ENCODE measurements at regions not wholly inside any gene's neighbourhood (a gene's known extent, or its start where the extent isn't known, plus 50 kb on each side); places are given as distances from the start of the nearest gene placed in this dataset.

DNA sequence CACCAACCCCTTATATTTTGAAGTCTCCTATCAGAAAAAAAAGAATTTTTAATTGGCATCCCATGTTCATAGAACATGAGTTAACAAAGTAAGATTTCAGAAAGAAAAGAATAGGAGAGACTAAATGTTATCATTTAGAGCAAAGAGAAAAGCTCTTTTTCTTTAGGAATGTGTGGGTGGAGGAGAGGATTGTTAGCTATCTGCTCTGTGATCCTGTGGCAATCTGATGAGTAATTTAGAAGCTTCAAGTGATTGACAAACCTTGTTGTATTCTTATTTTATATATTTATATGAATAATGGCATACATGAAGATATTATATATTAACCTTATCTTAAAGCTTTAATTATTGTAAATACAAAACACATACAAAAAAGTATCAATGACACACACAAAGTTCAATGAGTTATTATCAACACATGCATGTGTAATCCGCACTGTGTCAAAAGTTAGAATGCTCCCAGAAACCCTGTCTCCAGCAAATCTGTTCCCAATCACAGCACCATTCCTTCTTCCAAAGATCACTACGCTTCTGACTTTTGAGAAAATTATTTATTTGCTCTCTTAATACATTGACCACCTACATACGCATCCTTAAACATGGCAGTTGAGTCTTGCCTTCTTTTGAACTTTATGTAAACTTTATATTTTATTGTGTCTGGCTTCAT is 907.4 kb downstream of the MCTP2 start:
- no peaks in the 10 kb centered on the region for H3K36me3 ChIP-seq (ENCODE audit: control insufficient read depth in 2 of 2, extremely low read depth in 1 of 2, insufficient read depth in 2 of 2, low read length in 2 of 2)
- H3K9me1 ChIP-seq (ENCODE audit: control insufficient read depth, extremely low read depth, insufficient read depth, low read length) = no peaks in the 10 kb centered on the region
- no peaks in the 10 kb centered on the region for H3K9me3 ChIP-seq (ENCODE audit: control insufficient read depth, low read depth, low read length)
- FAIRE-seq (no peak), DNase-seq (ENCODE audit: low read depth, low spot score) (no peak)
- no peak overlapping the region for H3K4me3 ChIP-seq (ENCODE audit: control insufficient read depth in 2 of 3, extremely low read depth in 1 of 3, insufficient read depth in 2 of 3, low read depth in 1 of 3, low read length in 3 of 3)
- TF ChIP-seq EZH2 (IDR thresholded peaks at IDR 0.05; ENCODE audit: low read length) = no peak
- TF ChIP-seq, protein P1, sequence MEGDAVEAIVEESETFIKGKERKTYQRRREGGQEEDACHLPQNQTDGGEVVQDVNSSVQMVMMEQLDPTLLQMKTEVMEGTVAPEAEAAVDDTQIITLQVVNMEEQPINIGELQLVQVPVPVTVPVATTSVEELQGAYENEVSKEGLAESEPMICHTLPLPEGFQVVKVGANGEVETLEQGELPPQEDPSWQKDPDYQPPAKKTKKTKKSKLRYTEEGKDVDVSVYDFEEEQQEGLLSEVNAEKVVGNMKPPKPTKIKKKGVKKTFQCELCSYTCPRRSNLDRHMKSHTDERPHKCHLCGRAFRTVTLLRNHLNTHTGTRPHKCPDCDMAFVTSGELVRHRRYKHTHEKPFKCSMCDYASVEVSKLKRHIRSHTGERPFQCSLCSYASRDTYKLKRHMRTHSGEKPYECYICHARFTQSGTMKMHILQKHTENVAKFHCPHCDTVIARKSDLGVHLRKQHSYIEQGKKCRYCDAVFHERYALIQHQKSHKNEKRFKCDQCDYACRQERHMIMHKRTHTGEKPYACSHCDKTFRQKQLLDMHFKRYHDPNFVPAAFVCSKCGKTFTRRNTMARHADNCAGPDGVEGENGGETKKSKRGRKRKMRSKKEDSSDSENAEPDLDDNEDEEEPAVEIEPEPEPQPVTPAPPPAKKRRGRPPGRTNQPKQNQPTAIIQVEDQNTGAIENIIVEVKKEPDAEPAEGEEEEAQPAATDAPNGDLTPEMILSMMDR (optimal IDR thresholded peaks at IDR 0.05 in 1 of 3, IDR thresholded peaks at IDR 0.05 in 1 of 3, conservative IDR thresholded peaks at IDR 0.05 in 1 of 3; ENCODE audit: extremely low read depth in 1 of 3, insufficient read depth in 2 of 3, low read length in 3 of 3) = no peak
- no peak overlapping the region for H3K9ac ChIP-seq (ENCODE audit: control insufficient read depth, extremely low read depth, insufficient read depth, low read length)
- no peaks in the 10 kb centered on the region for H3K79me2 ChIP-seq (ENCODE audit: control insufficient read depth, insufficient read depth, low read length)
- no peak overlapping the region for H3K4me2 ChIP-seq (ENCODE audit: control insufficient read depth, extremely low read depth, insufficient read depth, low read depth, low read length)
- H3K27ac ChIP-seq (ENCODE audit: control insufficient read depth, insufficient read depth, low read length) = no peak overlapping the region
- dilution Hi-C loops (cut with MboI; ENCODE audit: extremely low pct_ligation_motif_present, low sequenced_read_pairs) = no loop called here
- H3K4me1 ChIP-seq (ENCODE audit: control insufficient read depth, extremely low read depth, insufficient read depth, low read length) = no peaks in the 10 kb centered on the region
- H2AFZ ChIP-seq (ENCODE audit: control insufficient read depth, low read length) = no peak overlapping the region
- H3K27me3 ChIP-seq (ENCODE audit: control insufficient read depth, extremely low read depth, insufficient read depth, low read length) = no peaks in the 10 kb centered on the region
- H4K20me1 ChIP-seq (ENCODE audit: control insufficient read depth, extremely low read depth, insufficient read depth, low read length) = no peaks in the 10 kb centered on the region

DNA sequence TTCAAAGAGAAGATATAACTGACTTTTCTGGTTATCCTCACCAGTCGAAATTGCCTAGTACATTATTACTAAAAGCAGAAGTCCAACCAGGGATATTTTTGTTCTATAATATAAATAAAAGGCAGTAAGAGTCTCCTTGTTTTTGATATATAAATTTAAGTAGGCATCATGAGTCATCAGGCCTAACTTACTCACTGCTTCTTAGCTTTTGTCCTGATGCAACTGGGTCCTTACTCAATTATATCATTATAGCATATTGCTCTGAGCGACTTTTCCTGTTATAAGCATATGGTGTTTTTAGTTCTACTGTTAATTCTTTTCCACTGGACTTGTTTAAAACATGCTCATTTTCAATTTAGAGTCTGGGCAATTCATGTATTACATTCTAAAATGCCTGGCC is 910.1 kb downstream of the MCTP2 start:
- dilution Hi-C loops (cut with MboI; ENCODE audit: extremely low pct_ligation_motif_present, low sequenced_read_pairs) = no loop called here
- DNase-seq (ENCODE audit: low read depth, low spot score) (no peak), FAIRE-seq (no peak)
- Histone ChIP-seq H4K20me1 (ENCODE audit: control insufficient read depth, extremely low read depth, insufficient read depth, low read length) (no peaks in the 10 kb centered on the region), H3K9me1 (ENCODE audit: control insufficient read depth, extremely low read depth, insufficient read depth, low read length) (no peaks in the 10 kb centered on the region), H2AFZ (ENCODE audit: control insufficient read depth, low read length) (no peak overlapping the region), H3K36me3 (ENCODE audit: control insufficient read depth in 2 of 2, extremely low read depth in 1 of 2, insufficient read depth in 2 of 2, low read length in 2 of 2) (no peaks in the 10 kb centered on the region), H3K9ac (ENCODE audit: control insufficient read depth, extremely low read depth, insufficient read depth, low read length) (no peak overlapping the region), H3K4me2 (ENCODE audit: control insufficient read depth, extremely low read depth, insufficient read depth, low read depth, low read length) (no peak overlapping the region), H3K27me3 (ENCODE audit: control insufficient read depth, extremely low read depth, insufficient read depth, low read length) (no peaks in the 10 kb centered on the region), H3K4me1 (ENCODE audit: control insufficient read depth, extremely low read depth, insufficient read depth, low read length) (no peaks in the 10 kb centered on the region), H3K4me3 (ENCODE audit: control insufficient read depth in 2 of 3, extremely low read depth in 1 of 3, insufficient read depth in 2 of 3, low read depth in 1 of 3, low read length in 3 of 3) (no peak overlapping the region), H3K9me3 (ENCODE audit: control insufficient read depth, low read depth, low read length) (no peaks in the 10 kb centered on the region), H3K27ac (ENCODE audit: control insufficient read depth, insufficient read depth, low read length) (no peak overlapping the region), H3K79me2 (ENCODE audit: control insufficient read depth, insufficient read depth, low read length) (no peaks in the 10 kb centered on the region)
- TF ChIP-seq, protein P1 (optimal IDR thresholded peaks at IDR 0.05 in 1 of 3, IDR thresholded peaks at IDR 0.05 in 1 of 3, conservative IDR thresholded peaks at IDR 0.05 in 1 of 3; ENCODE audit: extremely low read depth in 1 of 3, insufficient read depth in 2 of 3, low read length in 3 of 3) = no peak
- no peak for TF ChIP-seq EZH2 (IDR thresholded peaks at IDR 0.05; ENCODE audit: low read length)

Measured in keratinocyte (primary cell).